ENCODE measurements at regions not wholly inside any gene's neighbourhood (a gene's known extent, or its start where the extent isn't known, plus 50 kb on each side); places are given as distances from the start of the nearest gene placed in this dataset.
"Not testable (repeated sequence)": the region's sequence is repeated elsewhere in the genome, so short reads cannot be mapped to it uniquely, and the experiment has no call there.

GRCh38 chr3:13766128-13766527 lies 113.7 kb downstream of the WNT7A start:
- H3K36me3 Mint-ChIP-seq = peaks cover 1% of the 10 kb centered on the region
- peaks cover 3% of the 10 kb centered on the region for H3K27me3 Mint-ChIP-seq
- H3K27ac Mint-ChIP-seq = no peak overlapping the region
- no peak overlapping the region for H3K4me3 Mint-ChIP-seq
- H3K9me3 Mint-ChIP-seq = peaks cover 0 to 3% (median 0%) of the 10 kb centered on the region in 3 donors
- no peaks in the 10 kb centered on the region for H3K4me1 Mint-ChIP-seq

- Mint-ChIP-seq H3K4me3 (no peak overlapping the region), H3K36me3 (peaks cover 1% of the 10 kb centered on the region), H3K9me3 (peaks cover 0 to 5% (median 3%) of the 10 kb centered on the region in 3 donors), H3K27ac (no peak overlapping the region), H3K4me1 (no peaks in the 10 kb centered on the region), H3K27me3 (no peaks in the 10 kb centered on the region)
Observed at GRCh38 chr3:13764161-13764560, 115.7 kb downstream of the WNT7A start.

GRCh38 chr3:13762906-13763305 lies 117.0 kb downstream of the WNT7A start:
- Mint-ChIP-seq H3K27me3 (peaks cover under 1% of the 10 kb centered on the region), H3K4me3 (no peak overlapping the region), H3K27ac (no peak overlapping the region), H3K4me1 (no peaks in the 10 kb centered on the region), H3K9me3 (peaks cover 0 to 5% (median 3%) of the 10 kb centered on the region in 3 donors), H3K36me3 (peaks cover 1% of the 10 kb centered on the region)

- Mint-ChIP-seq H3K4me1 (no peaks in the 10 kb centered on the region), H3K27me3 (peaks cover 26% of the 10 kb centered on the region), H3K36me3 (peaks cover 2% of the 10 kb centered on the region), H3K27ac (no peak overlapping the region), H3K9me3 (peaks cover 0 to 5% (median 5%) of the 10 kb centered on the region in 3 donors), H3K4me3 (no peak overlapping the region)
Observed at GRCh38 chr3:13750731-13751130, 129.1 kb downstream of the WNT7A start.

GRCh38 chr3:13750215-13750614 lies 129.7 kb downstream of the WNT7A start:
- H3K9me3 Mint-ChIP-seq = peaks cover 0 to 5% (median 5%) of the 10 kb centered on the region in 3 donors
- no peaks in the 10 kb centered on the region for H3K36me3 Mint-ChIP-seq
- H3K4me3 Mint-ChIP-seq = no peak overlapping the region
- no peak overlapping the region for H3K27ac Mint-ChIP-seq
- no peaks in the 10 kb centered on the region for H3K4me1 Mint-ChIP-seq
- H3K27me3 Mint-ChIP-seq = peaks cover 26% of the 10 kb centered on the region

GRCh38 chr3:13749063-13749764 lies 130.7 kb downstream of the WNT7A start:
- H3K4me1 Mint-ChIP-seq = peaks cover 0 to under 1% (median under 1%) of the 10 kb centered on the region in 3 donors
- H3K9me3 Mint-ChIP-seq = peaks cover under 1 to 5% (median 1%) of the 10 kb centered on the region in 3 donors
- H3K27ac Mint-ChIP-seq = no peak overlapping the region
- H3K27me3 Mint-ChIP-seq = peaks cover 26% of the 10 kb centered on the region
- peak overlapping the region in 1 of 4 donors; percentile 64 for H3K4me3 Mint-ChIP-seq
- H3K36me3 Mint-ChIP-seq = peaks cover under 1% of the 10 kb centered on the region

DNA sequence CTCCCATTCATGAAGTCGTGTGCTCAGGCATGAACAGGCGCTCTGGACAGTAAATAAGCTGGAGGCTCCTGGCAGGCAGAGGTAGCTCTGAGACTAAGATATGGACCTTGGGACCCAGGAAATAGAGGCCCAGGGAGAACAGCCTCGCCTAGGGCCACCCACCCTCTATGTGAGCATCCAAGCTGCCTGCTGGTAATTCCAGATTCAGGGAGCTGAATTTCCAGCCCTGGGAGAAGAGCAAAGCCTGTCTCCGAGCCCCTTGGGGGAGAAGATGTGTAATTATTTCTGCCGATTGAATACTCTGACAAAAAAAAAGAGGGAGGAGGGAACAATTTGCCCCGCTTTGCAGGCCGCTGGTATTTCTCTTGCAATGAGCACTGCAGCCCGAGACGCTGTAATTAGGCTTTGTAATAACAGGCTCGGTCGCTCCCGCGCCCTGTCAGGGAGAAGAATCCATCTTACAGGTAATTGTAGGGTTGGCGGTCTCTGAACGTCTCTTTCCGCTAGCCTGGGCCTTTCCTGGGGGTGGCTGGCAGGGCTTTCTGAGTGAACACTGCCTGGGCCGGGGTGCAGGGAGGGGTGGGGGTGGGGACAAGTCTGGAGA lies 131.5 kb downstream of the WNT7A start:
- H3K4me3 Mint-ChIP-seq = no peak overlapping the region
- peaks cover 2% of the 10 kb centered on the region for H3K36me3 Mint-ChIP-seq
- H3K27me3 Mint-ChIP-seq = peaks cover 26% of the 10 kb centered on the region
- H3K4me1 Mint-ChIP-seq = peaks cover 0 to 2% (median 1%) of the 10 kb centered on the region in 3 donors
- no peak overlapping the region for H3K27ac Mint-ChIP-seq
- H3K9me3 Mint-ChIP-seq = peaks cover 4 to 9% (median 8%) of the 10 kb centered on the region in 3 donors

- peaks cover 26% of the 10 kb centered on the region for H3K27me3 Mint-ChIP-seq
- peaks cover 4 to 11% (median 10%) of the 10 kb centered on the region in 3 donors for H3K9me3 Mint-ChIP-seq
- H3K4me3 Mint-ChIP-seq = no peak overlapping the region
- no peak overlapping the region for H3K27ac Mint-ChIP-seq
- peaks cover 0 to 2% (median 1%) of the 10 kb centered on the region in 3 donors for H3K4me1 Mint-ChIP-seq
- peaks cover 5% of the 10 kb centered on the region for H3K36me3 Mint-ChIP-seq
Observed at GRCh38 chr3:13747627-13748026, 132.2 kb downstream of the WNT7A start.

DNA sequence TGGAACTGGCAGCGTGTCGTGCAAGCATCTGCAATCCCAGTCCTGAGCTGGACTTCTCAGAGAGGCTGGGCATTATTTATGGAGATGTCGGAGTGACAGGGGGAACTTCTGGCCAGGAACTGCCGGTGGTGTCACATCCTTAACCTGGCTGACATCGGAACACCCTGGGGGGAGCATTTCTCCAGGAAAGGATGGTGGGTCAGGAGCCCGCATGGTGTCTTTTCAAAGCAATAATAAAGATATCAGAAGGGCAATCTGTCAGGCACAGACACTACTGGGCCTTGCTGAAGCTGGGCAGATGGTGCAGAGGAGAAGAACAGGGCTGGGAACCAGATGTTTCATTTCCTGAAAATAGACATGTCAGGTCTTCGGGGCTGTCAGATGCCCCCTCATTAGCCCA lies 133.5 kb downstream of the WNT7A start:
- H3K27me3 Mint-ChIP-seq = peaks cover 26% of the 10 kb centered on the region
- H3K27ac Mint-ChIP-seq = no peak overlapping the region
- peaks cover 6% of the 10 kb centered on the region for H3K36me3 Mint-ChIP-seq
- peaks cover 0 to 2% (median 1%) of the 10 kb centered on the region in 3 donors for H3K4me1 Mint-ChIP-seq
- no peak overlapping the region for H3K4me3 Mint-ChIP-seq
- H3K9me3 Mint-ChIP-seq = peaks cover 4 to 17% (median 16%) of the 10 kb centered on the region in 3 donors

- H3K27ac Mint-ChIP-seq = no peak overlapping the region
- peaks cover 27% of the 10 kb centered on the region for H3K27me3 Mint-ChIP-seq
- no peak overlapping the region for H3K4me3 Mint-ChIP-seq
- H3K9me3 Mint-ChIP-seq = peaks cover 4 to 22% (median 17%) of the 10 kb centered on the region in 3 donors
- peaks cover 6% of the 10 kb centered on the region for H3K36me3 Mint-ChIP-seq
- H3K4me1 Mint-ChIP-seq = peaks cover 0 to 2% (median 1%) of the 10 kb centered on the region in 3 donors
Observed at GRCh38 chr3:13745636-13746035, 134.2 kb downstream of the WNT7A start.

- H3K4me3 Mint-ChIP-seq = no peak overlapping the region
- H3K4me1 Mint-ChIP-seq = peaks cover 0 to 2% (median 1%) of the 10 kb centered on the region in 3 donors
- H3K27ac Mint-ChIP-seq = no peak overlapping the region
- H3K36me3 Mint-ChIP-seq = peaks cover 6% of the 10 kb centered on the region
- H3K27me3 Mint-ChIP-seq = peaks cover 9% of the 10 kb centered on the region
- H3K9me3 Mint-ChIP-seq = peaks cover 9 to 29% (median 18%) of the 10 kb centered on the region in 3 donors
Observed at GRCh38 chr3:13740795-13741194, 139.1 kb downstream of the WNT7A start.

DNA sequence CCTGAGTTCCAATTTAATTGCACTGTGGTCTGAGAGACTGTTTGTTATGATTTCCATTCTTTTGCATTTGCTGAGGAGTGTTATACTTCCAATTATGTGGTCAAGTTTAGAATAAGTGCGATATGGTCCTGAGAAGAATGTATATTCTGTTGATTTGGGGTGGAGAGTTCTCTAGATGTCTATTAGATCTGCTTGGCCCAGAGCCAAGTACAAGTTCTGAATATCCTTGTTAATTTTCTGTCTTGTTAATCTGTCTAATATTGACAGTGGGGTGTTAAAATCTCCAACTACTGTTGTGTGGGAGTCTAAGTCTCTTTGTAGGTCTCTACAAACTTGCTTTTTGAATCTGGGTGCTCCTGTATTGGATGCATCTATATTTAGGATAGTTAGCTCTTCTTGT lies 146.1 kb downstream of the WNT7A start:
- Mint-ChIP-seq H3K9me3 (peaks cover 5 to 21% (median 17%) of the 10 kb centered on the region in 3 donors), H3K27me3 (peaks cover 27% of the 10 kb centered on the region)
- not testable (repeated sequence) for H3K4me1 Mint-ChIP-seq, H3K27ac Mint-ChIP-seq, H3K4me3 Mint-ChIP-seq, H3K36me3 Mint-ChIP-seq

DNA sequence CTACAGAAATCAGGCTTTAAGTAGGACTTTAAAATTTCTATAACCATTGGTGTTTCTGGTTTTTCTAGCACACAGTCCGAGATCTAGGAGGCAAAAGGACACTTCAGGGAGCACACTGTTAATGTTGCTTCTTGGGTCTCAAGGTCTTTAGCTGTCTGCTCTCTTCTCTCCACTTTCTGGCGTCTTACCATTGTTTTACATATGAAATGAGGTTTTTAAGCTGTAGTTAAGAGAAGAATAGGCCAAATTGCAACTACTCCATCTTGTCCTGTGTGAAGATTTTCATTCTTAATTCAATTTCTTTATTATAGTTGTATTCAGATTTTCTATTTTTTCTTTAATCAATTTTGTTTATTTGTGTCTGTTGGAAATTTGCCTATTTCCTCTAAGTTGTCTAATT lies 151.4 kb downstream of the WNT7A start:
- peaks cover 0 to 1% (median 0%) of the 10 kb centered on the region in 3 donors for H3K4me1 Mint-ChIP-seq
- no peaks in the 10 kb centered on the region for H3K36me3 Mint-ChIP-seq
- no peak overlapping the region for H3K27ac Mint-ChIP-seq
- H3K27me3 Mint-ChIP-seq = peaks cover 17% of the 10 kb centered on the region
- H3K9me3 Mint-ChIP-seq = peaks cover 0 to 8% (median 7%) of the 10 kb centered on the region in 3 donors
- H3K4me3 Mint-ChIP-seq = no peak overlapping the region

DNA sequence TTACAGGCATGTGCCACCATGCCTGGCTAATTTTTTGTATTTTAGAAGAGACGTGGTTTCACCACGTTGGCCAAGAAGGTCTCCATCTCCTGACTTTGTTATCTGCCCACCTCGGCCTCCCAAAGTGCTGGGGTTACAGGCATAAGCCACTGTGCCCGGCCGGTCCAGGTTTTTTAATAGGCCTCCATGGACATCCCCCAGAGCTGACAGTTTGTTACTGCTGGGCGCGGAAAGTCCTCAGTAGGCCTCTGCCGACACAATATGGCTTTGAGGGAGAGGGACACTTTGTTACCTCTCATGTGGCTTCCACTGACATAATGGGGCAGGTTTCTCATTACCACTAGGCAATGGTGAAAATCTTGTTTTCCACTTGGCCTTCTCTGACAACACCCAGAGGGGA lies 152.0 kb downstream of the WNT7A start:
- Mint-ChIP-seq H3K4me1 (peaks cover 0 to 1% (median 0%) of the 10 kb centered on the region in 3 donors), H3K36me3 (no peaks in the 10 kb centered on the region), H3K27ac (no peak overlapping the region), H3K27me3 (peaks cover 17% of the 10 kb centered on the region), H3K4me3 (no peak overlapping the region), H3K9me3 (peaks cover 4 to 13% (median 5%) of the 10 kb centered on the region in 3 donors)

- Mint-ChIP-seq H3K9me3 (peaks cover 0 to 22% (median 8%) of the 10 kb centered on the region in 3 donors), H3K36me3 (no peaks in the 10 kb centered on the region), H3K4me1 (peaks cover 0 to 1% (median 0%) of the 10 kb centered on the region in 3 donors), H3K27ac (no peak overlapping the region), H3K4me3 (no peak overlapping the region), H3K27me3 (peaks cover 2% of the 10 kb centered on the region)
Observed at GRCh38 chr3:13723676-13724207, 156.1 kb downstream of the WNT7A start.

All from IgD-negative memory B cell (primary cell).